ENCODE measurements at regions not wholly inside any gene's neighbourhood (a gene's known extent, or its start where the extent isn't known, plus 50 kb on each side); places are given as distances from the start of the nearest gene placed in this dataset.
A peak's percentile ranks its signal among the peaks of the same experiment; 100 is the strongest.

DNA sequence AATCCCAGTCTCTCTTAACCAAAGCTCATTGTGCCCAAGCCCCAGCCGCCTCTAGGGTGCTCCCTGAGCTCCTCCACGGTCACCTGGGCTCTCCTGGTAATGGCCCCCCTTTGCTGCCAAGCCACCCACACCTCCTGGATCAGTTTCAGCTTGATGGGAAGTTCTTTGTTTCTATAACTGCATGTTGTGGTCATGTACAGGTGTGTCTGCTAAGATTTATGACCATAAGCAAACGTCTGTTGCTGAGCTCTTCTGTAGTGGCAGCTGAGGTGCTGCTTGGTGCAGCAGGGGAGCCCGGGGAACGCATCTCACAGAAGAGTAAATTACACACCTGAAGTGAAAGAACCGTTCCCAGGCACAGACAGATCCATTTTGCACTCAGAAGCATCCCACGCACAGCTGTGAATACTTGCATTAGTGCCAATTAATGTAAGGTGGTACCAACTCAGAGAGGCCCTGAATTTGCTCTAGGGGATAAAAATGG, 194.6 kb upstream of the ARID1B start:
- DNase-seq = no peak
- H3K36me3 ChIP-seq (replicated peaks) = no peaks in the 10 kb centered on the region
- TF ChIP-seq, protein P1, sequence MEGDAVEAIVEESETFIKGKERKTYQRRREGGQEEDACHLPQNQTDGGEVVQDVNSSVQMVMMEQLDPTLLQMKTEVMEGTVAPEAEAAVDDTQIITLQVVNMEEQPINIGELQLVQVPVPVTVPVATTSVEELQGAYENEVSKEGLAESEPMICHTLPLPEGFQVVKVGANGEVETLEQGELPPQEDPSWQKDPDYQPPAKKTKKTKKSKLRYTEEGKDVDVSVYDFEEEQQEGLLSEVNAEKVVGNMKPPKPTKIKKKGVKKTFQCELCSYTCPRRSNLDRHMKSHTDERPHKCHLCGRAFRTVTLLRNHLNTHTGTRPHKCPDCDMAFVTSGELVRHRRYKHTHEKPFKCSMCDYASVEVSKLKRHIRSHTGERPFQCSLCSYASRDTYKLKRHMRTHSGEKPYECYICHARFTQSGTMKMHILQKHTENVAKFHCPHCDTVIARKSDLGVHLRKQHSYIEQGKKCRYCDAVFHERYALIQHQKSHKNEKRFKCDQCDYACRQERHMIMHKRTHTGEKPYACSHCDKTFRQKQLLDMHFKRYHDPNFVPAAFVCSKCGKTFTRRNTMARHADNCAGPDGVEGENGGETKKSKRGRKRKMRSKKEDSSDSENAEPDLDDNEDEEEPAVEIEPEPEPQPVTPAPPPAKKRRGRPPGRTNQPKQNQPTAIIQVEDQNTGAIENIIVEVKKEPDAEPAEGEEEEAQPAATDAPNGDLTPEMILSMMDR (IDR thresholded peaks at IDR 0.05; ENCODE audit: low read depth, low read length, missing control alignments) = no peak
- H3K27ac ChIP-seq = no peak overlapping the region
- H3K4me3 ChIP-seq (ENCODE audit: low read depth, low read length) = no peak overlapping the region
- no peaks in the 10 kb centered on the region for H3K27me3 ChIP-seq (replicated peaks)
- in situ Hi-C loops (cut with HindIII; ENCODE audit: low pct_ligation_motif_present, low sequenced_read_pairs) = no loop called here

DNA sequence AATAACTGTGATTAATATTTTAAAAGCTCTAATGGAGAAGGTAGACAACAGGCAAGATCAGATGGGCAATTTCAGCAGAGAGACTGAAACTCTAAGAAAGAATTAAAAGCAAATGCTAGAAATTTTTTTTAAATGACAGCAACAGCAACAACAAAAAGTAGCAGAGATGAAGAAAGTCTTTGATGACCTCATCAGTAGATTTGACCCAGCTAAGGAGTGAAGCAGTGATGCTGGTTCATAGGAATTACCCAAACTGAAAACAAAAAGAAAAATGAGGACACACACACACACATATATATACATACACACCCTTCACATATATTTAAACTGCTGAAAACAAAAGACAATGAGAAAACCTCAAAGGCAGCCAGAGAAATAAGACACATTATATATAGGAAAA, 197.6 kb upstream of the ARID1B start:
- in situ Hi-C loops (cut with HindIII; ENCODE audit: low pct_ligation_motif_present, low sequenced_read_pairs) = no loop called here
- TF ChIP-seq, protein P1 (IDR thresholded peaks at IDR 0.05; ENCODE audit: low read depth, low read length, missing control alignments) = no peak

DNA sequence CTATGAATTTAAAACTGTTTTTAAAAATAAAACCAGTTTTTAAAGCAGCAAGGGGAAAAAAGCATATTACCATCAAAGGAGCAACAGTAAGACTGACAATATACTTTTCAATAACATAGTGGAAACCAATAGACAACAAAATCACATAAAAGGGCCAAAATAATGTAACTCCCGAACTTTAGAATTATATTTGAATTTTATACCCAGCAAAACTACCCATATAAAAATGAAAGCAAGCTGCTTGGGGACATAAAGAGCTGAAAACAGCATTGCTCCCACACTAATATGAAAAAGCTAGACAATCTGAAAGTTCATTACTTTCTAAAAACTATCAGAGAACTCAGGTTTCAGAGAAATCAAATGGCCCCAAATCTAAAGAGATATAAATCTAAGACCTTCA, 199.4 kb upstream of the ARID1B start:
- Histone ChIP-seq H3K27me3 (replicated peaks) (no peaks in the 10 kb centered on the region), H3K36me3 (replicated peaks) (no peaks in the 10 kb centered on the region), H3K4me3 (ENCODE audit: low read depth, low read length) (no peak overlapping the region), H3K27ac (no peak overlapping the region)
- in situ Hi-C loops (cut with HindIII; ENCODE audit: low pct_ligation_motif_present, low sequenced_read_pairs) = no loop called here
- TF ChIP-seq, protein P1 (IDR thresholded peaks at IDR 0.05; ENCODE audit: low read depth, low read length, missing control alignments) = no peak
- no peak for DNase-seq

More for the DNA sequence above, 197.6 kb upstream of the ARID1B start:
- H3K4me3 ChIP-seq (ENCODE audit: low read depth, low read length) = no peak overlapping the region
- H3K36me3 ChIP-seq (replicated peaks) = no peaks in the 10 kb centered on the region
- no peak for DNase-seq
- H3K27ac ChIP-seq = no peak overlapping the region
- H3K27me3 ChIP-seq (replicated peaks) = no peaks in the 10 kb centered on the region

DNA sequence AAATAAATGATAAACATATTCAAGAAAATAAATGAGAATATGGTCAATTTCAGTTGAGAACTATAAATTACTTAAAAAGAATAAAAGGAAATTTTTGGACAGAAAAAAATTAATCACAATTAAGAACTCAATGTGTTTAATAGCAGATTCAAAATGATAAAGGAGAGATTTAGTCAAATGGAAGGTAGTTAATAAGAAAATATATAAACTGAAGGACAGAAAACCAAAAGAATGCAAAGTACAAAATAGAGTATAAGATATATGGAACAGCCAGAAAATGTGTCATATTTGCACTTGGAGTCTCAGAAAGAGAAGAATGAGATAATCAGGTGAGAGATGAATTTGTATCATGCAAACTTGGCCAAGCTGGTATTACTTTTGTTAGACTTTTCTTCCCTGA, 201.8 kb upstream of the ARID1B start:
- in situ Hi-C loops (cut with HindIII; ENCODE audit: low pct_ligation_motif_present, low sequenced_read_pairs) = no loop called here
- TF ChIP-seq, protein P1 (IDR thresholded peaks at IDR 0.05; ENCODE audit: low read depth, low read length, missing control alignments) = no peak
- Histone ChIP-seq H3K4me3 (ENCODE audit: low read depth, low read length) (no peak overlapping the region), H3K36me3 (replicated peaks) (no peaks in the 10 kb centered on the region), H3K27me3 (replicated peaks) (no peaks in the 10 kb centered on the region), H3K27ac (no peak overlapping the region)
- DNase-seq = no peak

DNA sequence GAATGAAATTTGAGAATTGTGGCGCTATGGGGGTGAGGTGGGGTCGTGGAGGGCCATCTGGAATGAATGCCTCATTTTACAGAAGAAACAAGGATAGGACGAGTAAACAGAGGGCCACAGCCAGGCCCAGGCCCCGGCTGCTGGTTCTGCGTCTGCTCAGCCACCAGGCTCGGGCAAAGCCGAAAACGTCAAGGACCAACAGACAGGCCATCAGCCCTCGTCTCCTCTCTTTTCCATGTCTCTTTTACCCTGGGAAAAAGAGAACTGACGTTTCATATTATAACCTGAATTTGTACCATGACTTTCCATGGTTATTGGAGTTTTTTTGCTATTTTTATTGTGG, 212.4 kb upstream of the ARID1B start:
- TF ChIP-seq, protein P1 (IDR thresholded peaks at IDR 0.05; ENCODE audit: low read depth, low read length, missing control alignments) = no peak
- Histone ChIP-seq H3K36me3 (replicated peaks) (no peaks in the 10 kb centered on the region), H3K27me3 (replicated peaks) (no peaks in the 10 kb centered on the region), H3K27ac (no peak overlapping the region), H3K4me3 (ENCODE audit: low read depth, low read length) (no peak overlapping the region)
- DNase-seq = no peak
- in situ Hi-C loops (cut with HindIII; ENCODE audit: low pct_ligation_motif_present, low sequenced_read_pairs) = no loop called here

DNA sequence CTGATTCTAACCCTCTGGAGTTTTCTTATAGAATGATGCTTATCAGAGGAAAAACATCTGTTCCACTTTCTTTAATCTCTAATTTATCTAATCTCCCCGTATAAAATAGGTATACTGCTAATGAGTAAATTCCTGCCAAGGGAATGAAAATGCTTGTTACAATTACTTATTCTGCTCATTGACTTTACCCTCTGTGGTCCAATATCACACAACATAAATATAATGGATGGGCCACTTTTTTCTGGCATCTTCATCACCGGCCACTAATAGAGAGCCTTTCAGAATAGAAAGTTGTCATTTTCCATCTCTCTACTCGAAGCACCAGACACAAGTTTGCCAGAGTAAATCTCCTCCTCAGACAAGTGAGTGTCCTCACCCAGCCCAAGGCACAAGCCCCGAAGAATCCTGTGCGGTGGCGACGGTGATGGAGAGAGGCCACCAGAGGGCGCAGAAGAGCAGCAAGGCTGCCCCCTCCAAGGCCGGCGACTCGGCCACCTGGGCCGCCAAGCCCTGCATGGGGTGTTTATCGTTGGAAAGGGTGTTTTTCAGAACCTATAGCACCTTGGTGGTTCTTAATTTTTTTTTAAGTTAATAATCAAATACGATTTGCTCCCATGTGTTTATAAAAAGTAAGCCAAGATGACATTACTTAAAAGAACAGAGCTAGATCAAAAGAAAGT, 212.9 kb upstream of the ARID1B start:
- no peaks in the 10 kb centered on the region for H3K36me3 ChIP-seq (replicated peaks)
- H3K4me3 ChIP-seq (ENCODE audit: low read depth, low read length) = no peak overlapping the region
- H3K27ac ChIP-seq = no peak overlapping the region
- in situ Hi-C loops (cut with HindIII; ENCODE audit: low pct_ligation_motif_present, low sequenced_read_pairs) = no loop called here
- TF ChIP-seq, protein P1 (IDR thresholded peaks at IDR 0.05; ENCODE audit: low read depth, low read length, missing control alignments) = peak; percentile 97
- peak; percentile 52 for DNase-seq
- no peaks in the 10 kb centered on the region for H3K27me3 ChIP-seq (replicated peaks)
